HepG2 (cell line): ENCODE measurements at regions not wholly inside any gene's neighbourhood (a gene's known extent, or its start where the extent isn't known, plus 50 kb on each side); places are given as distances from the start of the nearest gene placed in this dataset.
"Not testable (repeated sequence)": the region's sequence is repeated elsewhere in the genome, so short reads cannot be mapped to it uniquely, and the experiment has no call there.

Experiments used
- BHLHE40 ChIP-seq: IDR thresholded peaks from 2 replicates; pipeline ENCODE4 v1.6.1; 2011; ENCODE audit warnings: low read length, improper control_type of control experiment
- CREB1 ChIP-seq, 2 experiments: fragments of 450-650 bp in 1 of 2; IDR thresholded peaks; 2 replicates each; pipeline ENCODE4 v1.6.1; 2016 to 2017; ENCODE audit warnings: control low read depth in 1 of 2, mild to moderate bottlenecking in 1 of 2, missing compliant biosample characterization in 1 of 2, missing genetic modification characterization in 1 of 2
- CREM ChIP-seq, 2 experiments: sonication (generic) in 1 of 2; formaldehyde crosslinking in 1 of 2; IDR thresholded peaks; 2 replicates each; pipeline versions ENCODE4 v1.4.0 to v1.6.1; 2016 to 2020; ENCODE audit warnings: antibody characterized with exemption in 1 of 2, mild to moderate bottlenecking in 1 of 2, missing genetic modification reagents in 1 of 2
- EP300 ChIP-seq, 3 experiments: sonication (generic) in 1 of 3; formaldehyde crosslinking in 1 of 3; IDR thresholded peaks; 2 replicates each; pipeline versions ENCODE4 v1.5.1 to v1.6.1; 2011 to 2020; ENCODE audit warnings: low read depth in 2 of 3, low read length in 2 of 3, borderline replicate concordance in 1 of 3, improper control_type of control experiment in 1 of 3, mild to moderate bottlenecking in 1 of 3, missing genetic modification reagents in 1 of 3, moderate library complexity in 1 of 3
- FOSL2 ChIP-seq: sonication (generic); formaldehyde crosslinking; IDR thresholded peaks from 2 replicates; pipeline ENCODE4 v1.4.0; 2020; ENCODE audit warnings: missing genetic modification reagents
- FOXA1 ChIP-seq, 2 experiments: fragments of 450-650 bp in 1 of 2; sonication (generic) in 1 of 2; formaldehyde crosslinking in 1 of 2; IDR thresholded peaks; 2 replicates each; pipeline versions ENCODE4 v1.4.0 to v1.6.1; 2016 to 2020; ENCODE audit warnings: missing genetic modification reagents in 1 of 2
- FOXP1 ChIP-seq, 2 experiments: fragments of 450-650 bp in 1 of 2; IDR thresholded peaks; 2 replicates each; pipeline ENCODE4 v1.6.1; 2017 to 2018; ENCODE audit warnings: antibody characterized with exemption in 1 of 2
- HDAC2 ChIP-seq: sonication (generic); formaldehyde crosslinking; IDR thresholded peaks from 2 replicates; pipeline ENCODE4 v1.4.0; 2020; ENCODE audit warnings: missing genetic modification reagents
- HMG20A ChIP-seq: IDR thresholded peaks from 2 replicates; pipeline ENCODE4 v1.6.1; 2016; ENCODE audit warnings: borderline replicate concordance
- HOXA3 ChIP-seq: sonication (generic); formaldehyde crosslinking; IDR thresholded peaks from 2 replicates; pipeline ENCODE4 v1.5.0; 2020; ENCODE audit warnings: missing genetic modification reagents
- IRF2 ChIP-seq: IDR thresholded peaks from 2 replicates; pipeline ENCODE4 v1.6.1; 2018; ENCODE audit warnings: missing genetic modification reagents, missing compliant biosample characterization
- KDM3A ChIP-seq: IDR thresholded peaks from 2 replicates; pipeline ENCODE4 v1.6.1; 2018; ENCODE audit warnings: low read depth, missing compliant biosample characterization
- KDM4B ChIP-seq: sonication (generic); formaldehyde crosslinking; IDR thresholded peaks from 2 replicates; pipeline ENCODE4 v1.4.0; 2020; ENCODE audit warnings: missing genetic modification reagents
- MXD4 ChIP-seq: IDR thresholded peaks from 2 replicates; pipeline ENCODE4 v1.6.1; 2016; ENCODE audit warnings: mild to moderate bottlenecking, missing biosample characterization, missing genetic modification reagents
- POGZ ChIP-seq: sonication (generic); formaldehyde crosslinking; IDR thresholded peaks from 2 replicates; pipeline ENCODE4 v1.4.0; 2020; ENCODE audit warnings: mild to moderate bottlenecking, missing genetic modification reagents
- SOX5 ChIP-seq: IDR thresholded peaks from 2 replicates; pipeline ENCODE4 v1.6.1; 2016; ENCODE audit warnings: borderline replicate concordance
- TEAD3 ChIP-seq: optimal IDR thresholded peaks from 2 replicates; pipeline ENCODE3; 2016; ENCODE audit warnings: borderline replicate concordance
- ZBTB7B ChIP-seq: sonication (generic); formaldehyde crosslinking; IDR thresholded peaks from 2 replicates; pipeline ENCODE4 v1.4.0; 2020; ENCODE audit warnings: missing genetic modification reagents
- ZNF121 ChIP-seq: sonication (generic); formaldehyde crosslinking; IDR thresholded peaks from 2 replicates; pipeline ENCODE4 v1.5.0; 2020; ENCODE audit warnings: mild to moderate bottlenecking, missing genetic modification reagents
- ZNF292 ChIP-seq: sonication (generic); formaldehyde crosslinking; IDR thresholded peaks from 2 replicates; pipeline ENCODE4 v1.8.1; 2022; ENCODE audit warnings: mild to moderate bottlenecking, low read depth, missing genetic modification reagents, borderline replicate concordance
- ZNF614 ChIP-seq: IDR thresholded peaks from 2 replicates; pipeline ENCODE4 v1.6.1; 2018; ENCODE audit warnings: missing biosample characterization, missing genetic modification reagents, inconsistent platforms, borderline replicate concordance
- ZNF629 ChIP-seq: sonication (generic); formaldehyde crosslinking; conservative IDR thresholded peaks from 2 replicates; pipeline ENCODE4 v1.5.0; 2020; ENCODE audit warnings: missing genetic modification reagents
- TF ChIP-seq, protein P1 (sequence below): sonication (generic); formaldehyde crosslinking; IDR thresholded peaks from 2 replicates; pipeline ENCODE4 v1.4.0; 2020; ENCODE audit warnings: missing genetic modification reagents
- TF ChIP-seq, protein P2 (sequence below): IDR thresholded peaks from 2 replicates; pipeline ENCODE4 v1.4.0; 2020; ENCODE audit warnings: mild to moderate bottlenecking, missing genetic modification reagents

DNA sequence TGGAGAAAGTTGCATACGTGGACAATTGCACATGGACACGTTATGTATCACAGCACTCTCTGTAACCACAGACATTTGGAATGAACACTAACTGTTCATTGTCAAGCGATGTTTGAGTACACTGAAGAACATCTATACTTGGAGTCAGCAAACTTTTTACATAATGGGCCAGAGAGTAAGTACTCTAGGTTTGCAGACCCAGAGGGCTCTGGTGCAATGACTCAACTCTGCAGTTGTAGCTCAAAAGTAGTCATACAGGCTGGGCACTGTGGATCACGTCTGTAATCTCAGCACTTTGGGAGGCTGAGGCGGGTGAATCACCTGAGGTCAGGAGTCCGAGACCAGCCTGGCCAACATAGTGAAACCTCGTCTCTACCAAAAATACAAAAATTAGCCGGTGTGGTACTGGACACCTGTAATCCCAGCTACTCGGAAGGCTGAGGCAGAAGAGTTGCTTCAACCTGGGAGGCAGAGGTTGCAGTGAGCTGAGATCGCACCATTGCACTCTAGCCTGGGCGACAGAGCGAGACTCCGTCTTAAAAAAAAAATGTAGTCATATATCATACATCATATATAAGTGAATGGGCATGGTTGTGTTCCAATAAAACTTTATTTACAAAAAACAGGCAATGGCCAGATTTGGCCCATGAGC is 67.4 kb upstream of the NCOA3 start (continued):
- TF ChIP-seq ZNF614 (CRISPR knock-in tag) (peak; percentile 83), HMG20A (peak; percentile 50; the same call in 1 of the 2 replicates), FOXA1 (CRISPR knock-in tag; IDR thresholded peaks at IDR 0.05) (peak; percentile 30; the same call in 1 of the 2 replicates), ZNF629 (CRISPR knock-in tag) (peak; percentile 15; the same call in 1 of the 2 replicates), POGZ (peak; percentile 37), CREM (IDR thresholded peaks at IDR 0.05) (0 out of 2 replicates have a peak, but pooled peaks have one; percentile 15), KDM3A (CRISPR knock-in tag) (0 out of 2 replicates have a peak, but pooled peaks have one; percentile 60), FOSL2 (CRISPR knock-in tag) (peak; percentile 79), ZNF292 (CRISPR knock-in tag) (peak; percentile 59; the same call in 1 of the 2 replicates), EP300 (IDR thresholded peaks at IDR 0.05; ENCODE audit: low read depth in 2 of 2, low read length in 2 of 2) (peak in 1 of 2 experiments; percentile 47; a peak in 1 of 4 replicates), EP300 (CRISPR knock-in tag; IDR thresholded peaks at IDR 0.05; ENCODE audit: borderline replicate concordance) (0 out of 2 replicates have a peak, but pooled peaks have one; percentile 41), HOXA3 (CRISPR knock-in tag) (peak; percentile 60; the same call in 1 of the 2 replicates), SOX5 (peak; percentile 60), ZNF121 (CRISPR knock-in tag) (peak; percentile 72; the same call in 1 of the 2 replicates), BHLHE40 (0 out of 2 replicates have a peak, but pooled peaks have one; percentile 25), HDAC2 (peak; percentile 66), FOXP1 (CRISPR knock-in tag; IDR thresholded peaks at IDR 0.05) (peak; percentile 39; the same call in 1 of the 2 replicates), CREB1 (CRISPR knock-in tag; IDR thresholded peaks at IDR 0.05) (peak; percentile 38; the same call in 1 of the 2 replicates), TEAD3 (CRISPR knock-in tag) (peak; percentile 52), MXD4 (CRISPR knock-in tag) (0 out of 2 replicates have a peak, but pooled peaks have one; percentile 41), KDM4B (CRISPR knock-in tag) (0 out of 2 replicates have a peak, but pooled peaks have one; percentile 19), IRF2 (peak; percentile 53; the same call in 1 of the 2 replicates), ZBTB7B (CRISPR knock-in tag) (0 out of 2 replicates have a peak, but pooled peaks have one; percentile 32)
- not testable (repeated sequence) for TF ChIP-seq FOXA1 (IDR thresholded peaks at IDR 0.05); CREM (CRISPR knock-in tag; IDR thresholded peaks at IDR 0.05); FOXP1 (IDR thresholded peaks at IDR 0.05); CREB1 (IDR thresholded peaks at IDR 0.05)
- TF ChIP-seq, protein P1, sequence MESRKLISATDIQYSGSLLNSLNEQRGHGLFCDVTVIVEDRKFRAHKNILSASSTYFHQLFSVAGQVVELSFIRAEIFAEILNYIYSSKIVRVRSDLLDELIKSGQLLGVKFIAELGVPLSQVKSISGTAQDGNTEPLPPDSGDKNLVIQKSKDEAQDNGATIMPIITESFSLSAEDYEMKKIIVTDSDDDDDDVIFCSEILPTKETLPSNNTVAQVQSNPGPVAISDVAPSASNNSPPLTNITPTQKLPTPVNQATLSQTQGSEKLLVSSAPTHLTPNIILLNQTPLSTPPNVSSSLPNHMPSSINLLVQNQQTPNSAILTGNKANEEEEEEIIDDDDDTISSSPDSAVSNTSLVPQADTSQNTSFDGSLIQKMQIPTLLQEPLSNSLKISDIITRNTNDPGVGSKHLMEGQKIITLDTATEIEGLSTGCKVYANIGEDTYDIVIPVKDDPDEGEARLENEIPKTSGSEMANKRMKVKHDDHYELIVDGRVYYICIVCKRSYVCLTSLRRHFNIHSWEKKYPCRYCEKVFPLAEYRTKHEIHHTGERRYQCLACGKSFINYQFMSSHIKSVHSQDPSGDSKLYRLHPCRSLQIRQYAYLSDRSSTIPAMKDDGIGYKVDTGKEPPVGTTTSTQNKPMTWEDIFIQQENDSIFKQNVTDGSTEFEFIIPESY, result peak; percentile 51; the same call in 1 of the 2 replicates
- TF ChIP-seq, protein P2, sequence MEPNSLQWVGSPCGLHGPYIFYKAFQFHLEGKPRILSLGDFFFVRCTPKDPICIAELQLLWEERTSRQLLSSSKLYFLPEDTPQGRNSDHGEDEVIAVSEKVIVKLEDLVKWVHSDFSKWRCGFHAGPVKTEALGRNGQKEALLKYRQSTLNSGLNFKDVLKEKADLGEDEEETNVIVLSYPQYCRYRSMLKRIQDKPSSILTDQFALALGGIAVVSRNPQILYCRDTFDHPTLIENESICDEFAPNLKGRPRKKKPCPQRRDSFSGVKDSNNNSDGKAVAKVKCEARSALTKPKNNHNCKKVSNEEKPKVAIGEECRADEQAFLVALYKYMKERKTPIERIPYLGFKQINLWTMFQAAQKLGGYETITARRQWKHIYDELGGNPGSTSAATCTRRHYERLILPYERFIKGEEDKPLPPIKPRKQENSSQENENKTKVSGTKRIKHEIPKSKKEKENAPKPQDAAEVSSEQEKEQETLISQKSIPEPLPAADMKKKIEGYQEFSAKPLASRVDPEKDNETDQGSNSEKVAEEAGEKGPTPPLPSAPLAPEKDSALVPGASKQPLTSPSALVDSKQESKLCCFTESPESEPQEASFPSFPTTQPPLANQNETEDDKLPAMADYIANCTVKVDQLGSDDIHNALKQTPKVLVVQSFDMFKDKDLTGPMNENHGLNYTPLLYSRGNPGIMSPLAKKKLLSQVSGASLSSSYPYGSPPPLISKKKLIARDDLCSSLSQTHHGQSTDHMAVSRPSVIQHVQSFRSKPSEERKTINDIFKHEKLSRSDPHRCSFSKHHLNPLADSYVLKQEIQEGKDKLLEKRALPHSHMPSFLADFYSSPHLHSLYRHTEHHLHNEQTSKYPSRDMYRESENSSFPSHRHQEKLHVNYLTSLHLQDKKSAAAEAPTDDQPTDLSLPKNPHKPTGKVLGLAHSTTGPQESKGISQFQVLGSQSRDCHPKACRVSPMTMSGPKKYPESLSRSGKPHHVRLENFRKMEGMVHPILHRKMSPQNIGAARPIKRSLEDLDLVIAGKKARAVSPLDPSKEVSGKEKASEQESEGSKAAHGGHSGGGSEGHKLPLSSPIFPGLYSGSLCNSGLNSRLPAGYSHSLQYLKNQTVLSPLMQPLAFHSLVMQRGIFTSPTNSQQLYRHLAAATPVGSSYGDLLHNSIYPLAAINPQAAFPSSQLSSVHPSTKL (CRISPR knock-in tag), result peak; percentile 69
